ENCODE measurements at regions not wholly inside any gene's neighbourhood (a gene's known extent, or its start where the extent isn't known, plus 50 kb on each side); places are given as distances from the start of the nearest gene placed in this dataset.

DNA sequence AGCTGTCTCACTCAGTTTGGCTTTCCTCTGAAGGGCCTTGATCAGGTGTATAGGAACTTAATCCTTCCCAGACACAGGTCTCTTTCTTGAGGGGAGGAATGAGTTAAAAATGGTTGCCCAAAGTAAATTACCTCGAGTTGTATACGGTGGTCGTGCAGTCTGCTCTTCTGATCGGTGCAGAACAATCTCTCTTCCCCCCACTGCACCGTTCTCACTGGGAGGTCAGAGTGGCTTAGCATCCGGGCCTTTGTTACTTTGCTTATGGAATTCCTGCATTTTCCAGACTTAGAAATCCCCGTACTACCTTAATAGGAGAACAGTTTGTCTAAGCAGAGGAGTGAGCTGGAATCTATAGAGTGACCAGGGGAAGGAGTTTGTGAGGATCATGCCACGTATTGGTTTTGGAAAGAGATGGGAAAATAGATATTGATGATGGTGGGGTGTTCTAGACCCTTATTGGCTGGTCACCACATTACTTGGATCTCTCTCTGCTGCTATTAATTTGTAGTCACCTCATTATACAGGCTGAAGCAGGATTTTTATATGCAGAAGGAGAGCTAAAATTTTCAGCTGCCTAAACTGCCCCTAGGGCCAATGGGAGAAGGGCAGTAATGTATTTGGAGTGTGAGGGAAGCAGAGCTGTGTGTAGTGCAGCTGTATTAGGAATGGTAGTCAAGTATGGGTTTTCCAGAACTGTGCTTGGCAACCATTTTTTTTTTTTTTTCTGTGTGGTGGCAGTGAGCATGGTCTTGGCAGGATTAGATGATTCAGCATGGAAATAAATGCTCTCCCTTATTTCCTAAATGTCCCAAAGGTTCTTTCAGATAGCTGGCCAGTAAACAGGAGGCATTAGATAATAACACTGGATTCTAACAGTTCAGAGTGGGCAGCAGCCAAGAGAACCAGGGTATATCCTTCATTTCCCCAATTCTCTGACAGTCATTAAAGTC, 81.5 kb downstream of the NDUFS5 start:
- DNase-seq (ENCODE audit: low spot score) = no peak

DNA sequence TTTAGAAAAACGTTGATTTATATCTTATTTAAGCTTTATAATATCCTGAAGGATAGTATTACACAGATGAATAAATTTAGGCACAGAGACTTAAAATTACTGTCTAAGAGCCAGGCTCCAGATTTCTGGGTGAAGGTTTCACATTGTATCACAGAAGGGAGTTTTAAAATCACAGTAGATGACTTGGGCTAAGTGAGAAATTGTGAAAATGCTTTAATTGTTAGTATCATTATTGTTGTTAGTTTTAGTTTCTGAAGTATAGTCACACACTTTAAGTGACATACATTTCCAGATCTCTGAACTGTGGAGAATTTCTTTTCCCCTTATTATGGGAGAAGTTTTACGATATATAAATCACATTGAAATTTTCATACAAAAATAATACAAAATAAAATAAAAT, 83.5 kb downstream of the NDUFS5 start:
- no peak for DNase-seq (ENCODE audit: low spot score)

DNA sequence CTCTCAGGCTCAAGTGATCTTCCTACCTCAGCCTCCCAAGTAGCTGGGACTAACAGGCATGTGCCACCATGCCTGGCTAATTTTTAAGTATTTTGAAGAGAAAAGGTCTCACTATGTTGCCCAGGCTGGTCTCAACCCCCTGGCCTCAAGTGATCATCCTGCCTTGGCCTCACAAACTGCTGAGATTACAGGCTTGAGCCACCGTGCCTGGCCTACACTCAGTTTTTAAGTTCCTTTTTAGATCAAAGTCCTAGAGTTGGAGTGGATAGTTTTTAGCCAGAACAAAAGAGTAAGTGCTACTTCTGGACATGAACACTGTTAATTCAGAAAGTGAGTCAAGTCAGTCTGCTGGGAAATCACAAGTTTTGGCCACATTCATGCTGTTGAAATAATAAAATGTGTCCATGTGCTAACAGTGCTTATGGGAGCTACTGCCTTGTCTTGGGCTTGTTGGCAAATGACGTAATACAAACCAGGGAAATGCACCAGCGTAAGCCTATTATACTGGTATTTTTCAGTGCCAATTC, 84.2 kb downstream of the NDUFS5 start:
- DNase-seq (ENCODE audit: low spot score) = no peak

DNA sequence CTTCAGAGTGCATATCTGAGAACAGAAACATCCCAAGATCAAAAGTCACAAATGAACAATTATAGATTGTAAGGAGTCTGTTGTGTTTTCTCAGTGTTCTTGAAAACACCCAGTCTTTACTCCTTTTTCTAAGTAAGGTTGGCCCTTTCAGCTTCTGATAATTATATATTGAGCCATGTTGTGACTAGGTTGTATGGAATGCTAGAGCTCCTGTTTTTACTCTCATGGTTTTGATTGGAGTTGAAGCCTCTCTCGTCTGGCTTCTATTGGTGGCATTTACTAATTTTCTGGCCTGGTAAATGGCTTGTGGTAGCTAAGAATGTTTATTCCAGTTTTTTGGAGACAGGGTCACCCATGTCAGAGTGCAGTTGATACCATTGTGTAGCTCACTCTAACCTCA, 84.7 kb downstream of the NDUFS5 start:
- no peak for DNase-seq (ENCODE audit: low spot score)

DNA sequence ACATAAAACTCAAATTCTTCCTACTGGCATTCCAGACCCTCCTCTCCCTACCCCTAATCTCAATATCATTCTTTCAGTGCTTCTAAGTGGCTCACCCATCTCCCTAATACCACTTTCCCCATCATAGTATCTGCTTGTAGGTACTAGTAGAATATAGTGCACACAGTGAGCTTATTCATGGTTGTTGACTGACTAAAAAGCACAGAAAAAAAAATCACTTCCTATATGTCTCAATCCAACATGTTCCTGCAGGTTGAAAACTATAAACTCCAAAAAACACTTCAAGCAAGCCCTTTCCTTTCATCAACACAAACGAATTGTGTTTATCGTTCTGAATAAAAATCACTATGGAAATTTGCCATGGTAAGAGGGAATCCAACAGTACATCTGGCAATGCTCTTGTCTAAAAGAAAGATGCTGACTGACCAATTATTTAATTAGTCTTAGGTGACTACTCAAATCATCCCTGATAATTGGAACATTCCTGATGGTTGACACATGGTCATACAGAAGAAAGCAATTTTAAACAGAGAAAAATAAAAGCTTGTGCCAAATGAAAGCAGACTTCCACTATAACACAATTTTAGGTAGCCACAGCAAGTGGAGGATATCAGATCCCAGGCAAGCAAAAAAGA, 87.1 kb downstream of the NDUFS5 start:
- DNase-seq (ENCODE audit: low spot score) = no peak

GRCh38 chr1:39115271-39116110, 89.0 kb upstream of the MACF1 start:
- DNase-seq (ENCODE audit: low spot score) = no peak

DNA sequence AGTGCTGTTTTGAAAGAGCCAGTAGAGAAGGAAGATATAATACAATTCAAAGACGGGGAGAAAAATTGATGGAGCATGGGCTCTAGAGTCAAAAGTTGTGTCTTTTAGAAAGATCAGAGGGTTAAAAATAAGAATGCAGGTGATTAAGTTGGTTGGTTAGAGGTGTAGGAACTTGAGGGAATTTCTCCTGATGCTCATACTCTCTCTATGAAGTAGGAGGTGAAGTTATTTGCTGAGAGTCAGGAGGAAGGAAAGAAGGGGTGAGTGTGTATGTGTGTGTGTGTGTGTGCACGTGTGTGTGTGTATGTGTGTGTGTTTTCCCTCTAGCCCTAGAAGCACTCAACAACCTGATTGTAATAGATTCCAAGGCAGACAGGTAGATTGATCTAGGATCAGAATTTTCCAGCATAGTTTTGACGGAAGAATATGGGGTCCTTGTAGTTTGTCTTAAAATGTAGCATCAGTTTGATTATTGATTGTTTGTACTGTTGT, 88.3 kb upstream of the MACF1 start:
- DNase-seq (ENCODE audit: low spot score) = no peak

GRCh38 chr1:39116860-39117728, 87.4 kb upstream of the MACF1 start:
- DNase-seq (ENCODE audit: low spot score) = no peak

DNA sequence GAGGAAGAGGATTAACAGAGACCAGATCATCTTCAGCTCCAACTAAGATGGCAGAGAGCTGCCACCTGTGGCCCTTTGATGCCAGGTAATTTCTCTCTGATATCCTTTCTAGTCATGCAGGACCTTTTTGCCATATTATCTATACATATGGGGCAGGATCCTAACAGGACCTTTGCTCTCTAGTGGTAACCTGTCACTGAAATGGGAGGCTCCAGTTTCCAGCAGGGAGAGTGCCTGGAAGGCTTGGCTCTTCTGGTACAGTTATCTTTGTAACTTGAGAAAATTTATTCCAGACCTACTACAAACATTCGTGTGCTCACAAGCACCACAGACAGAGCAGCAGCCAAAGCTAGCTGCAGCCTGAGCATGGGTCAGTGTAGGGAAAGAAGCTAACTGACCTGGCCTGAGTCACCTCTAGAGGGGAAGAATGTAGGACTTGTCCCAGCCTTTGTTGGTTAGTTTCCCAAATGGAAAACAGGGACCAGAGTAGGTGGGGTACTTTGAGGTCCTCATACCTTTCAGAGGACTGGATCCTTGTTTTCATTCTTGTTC, 86.5 kb upstream of the MACF1 start:
- DNase-seq (ENCODE audit: low spot score) = no peak

DNA sequence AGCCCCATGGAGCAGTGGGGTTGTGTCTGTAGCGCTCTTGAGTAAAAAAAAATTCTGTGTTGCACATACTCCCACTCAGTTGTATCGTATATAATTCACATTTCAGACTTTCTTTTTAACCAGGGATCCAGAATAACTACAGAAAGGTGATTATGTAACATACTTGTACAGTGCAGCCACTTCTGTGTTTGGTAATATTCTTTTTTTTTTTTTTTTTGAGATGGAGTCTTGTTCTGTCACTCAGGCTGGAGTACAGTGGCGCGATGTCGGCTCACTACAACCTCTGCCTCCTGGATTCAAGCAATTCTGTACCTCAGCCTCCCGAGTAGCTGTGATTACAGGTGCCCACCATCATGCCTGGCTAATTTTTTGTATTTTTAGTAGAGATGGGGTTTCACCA, 82.4 kb upstream of the MACF1 start:
- DNase-seq (ENCODE audit: low spot score) = no peak

DNA sequence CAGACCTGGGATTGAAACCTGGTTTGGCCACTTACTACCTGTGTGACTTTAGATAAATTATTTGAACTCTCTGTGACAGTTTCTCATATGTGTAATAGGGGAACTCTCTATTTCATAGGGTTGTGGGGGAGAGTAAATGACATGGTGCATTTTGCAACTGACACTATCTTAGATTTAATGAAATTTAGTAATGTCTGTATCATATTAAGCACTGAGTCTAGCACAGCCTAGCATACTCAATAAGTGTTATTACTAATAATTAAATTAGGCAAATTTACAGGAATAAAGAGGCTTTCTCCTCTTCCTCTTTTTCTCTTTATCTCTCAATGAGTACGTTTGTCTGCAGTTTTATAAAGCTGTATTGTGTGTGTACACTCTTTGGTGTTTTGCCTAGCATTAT, 80.2 kb upstream of the MACF1 start:
- DNase-seq (ENCODE audit: low spot score) = no peak

DNA sequence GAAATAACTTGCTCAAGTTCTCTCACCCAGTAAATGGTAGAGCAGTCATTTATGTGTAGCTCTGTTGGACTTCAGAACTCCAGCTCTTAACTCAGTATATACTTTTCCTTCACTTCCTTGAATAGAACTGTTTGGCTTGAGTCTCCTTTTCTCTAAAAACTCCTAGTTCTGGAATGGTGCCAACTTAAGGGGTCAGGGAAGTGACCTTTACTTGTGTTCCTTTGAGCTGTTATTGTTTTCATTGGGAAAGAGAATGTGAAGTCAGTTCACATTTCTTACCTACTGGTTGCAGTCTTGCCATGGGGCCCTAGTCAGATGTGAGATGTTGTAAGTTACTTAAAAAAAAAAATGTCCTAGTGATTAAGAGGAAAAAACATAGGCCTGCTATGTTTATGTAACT, 77.0 kb upstream of the MACF1 start:
- no peak for DNase-seq (ENCODE audit: low spot score)

DNA sequence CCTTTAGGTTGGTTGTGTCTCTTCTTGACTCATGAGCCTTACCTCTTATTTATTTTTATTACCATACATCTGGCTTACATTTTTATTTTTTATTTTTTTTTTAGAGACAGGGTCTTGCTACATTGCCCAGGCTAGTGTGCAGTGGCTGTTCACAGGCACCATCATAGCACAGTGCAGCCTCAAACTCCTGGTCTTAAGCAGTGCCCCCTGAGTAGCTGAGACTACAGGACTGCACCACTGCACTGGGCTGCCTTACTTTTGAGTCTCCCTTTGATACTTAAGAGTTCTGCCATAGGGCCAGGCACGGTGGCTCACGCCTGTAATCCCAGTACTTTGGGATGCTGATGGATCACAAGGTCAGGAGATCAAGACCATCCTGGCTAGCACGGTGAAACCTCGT, 76.4 kb upstream of the MACF1 start:
- DNase-seq (ENCODE audit: low spot score) = no peak

DNA sequence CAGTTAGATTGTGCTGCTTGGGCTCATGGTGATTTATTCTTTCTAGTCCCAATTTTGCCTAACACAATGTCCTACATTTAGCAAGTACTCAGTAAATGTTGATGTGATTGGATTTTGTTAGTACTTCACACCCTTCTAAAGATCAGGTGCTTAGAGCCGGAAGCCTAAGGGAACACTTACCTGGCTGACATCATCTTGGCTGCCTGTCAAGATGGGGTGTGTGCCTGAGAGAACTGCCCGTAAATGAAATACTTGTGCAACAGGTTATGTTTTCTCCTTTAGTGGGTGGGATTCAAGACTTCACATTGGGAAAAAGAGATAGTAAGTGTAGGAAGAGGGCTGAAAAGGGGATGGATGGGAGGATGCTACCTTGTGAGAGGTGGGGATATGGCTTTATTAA, 75.5 kb upstream of the MACF1 start:
- no peak for DNase-seq (ENCODE audit: low spot score)

- DNase-seq (ENCODE audit: low spot score) = no peak
Measured at GRCh38 chr1:39129514-39129913, 75.0 kb upstream of the MACF1 start.

DNA sequence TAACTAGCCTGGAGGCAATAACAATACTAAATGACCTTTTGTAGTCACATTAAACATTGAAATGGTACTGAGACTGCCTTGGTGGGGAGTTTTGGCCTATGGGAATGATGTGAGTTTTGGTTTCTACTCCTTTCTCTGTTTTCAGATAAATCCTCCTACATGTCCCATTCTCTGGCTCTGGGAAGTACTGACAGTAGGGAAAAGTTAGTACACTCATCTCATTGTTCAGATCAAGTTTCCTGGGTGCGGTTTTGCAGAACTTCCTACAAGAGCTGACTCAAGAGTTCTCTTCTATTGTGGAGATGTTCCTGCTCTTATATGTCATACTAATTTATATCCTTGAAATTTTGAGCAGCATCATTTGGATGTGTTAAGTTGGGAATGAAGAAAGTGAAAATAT, 74.2 kb upstream of the MACF1 start:
- DNase-seq (ENCODE audit: low spot score) = no peak

- DNase-seq (ENCODE audit: low spot score) = no peak
Measured at GRCh38 chr1:39131940-39132339, 72.6 kb upstream of the MACF1 start.

GRCh38 chr1:39132505-39133339, 71.8 kb upstream of the MACF1 start:
- DNase-seq (ENCODE audit: low spot score) = peak; percentile 90

DNA sequence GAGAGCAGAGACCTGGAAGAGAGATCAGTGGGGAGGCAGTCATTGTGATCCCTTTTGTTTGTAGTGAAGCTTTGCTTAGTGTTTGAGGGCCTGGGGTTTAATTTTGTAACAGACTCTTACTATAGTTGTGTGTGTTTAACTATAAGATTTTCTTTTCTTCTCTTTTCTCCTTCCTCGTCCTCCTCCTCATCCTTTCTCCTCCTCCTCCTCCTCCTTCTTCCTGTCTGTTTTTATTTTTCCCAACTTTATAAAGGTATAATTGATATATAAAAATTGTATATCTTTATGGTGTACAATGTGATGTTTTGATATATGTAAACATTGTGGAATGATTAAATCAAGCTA, 71.2 kb upstream of the MACF1 start:
- no peak for DNase-seq (ENCODE audit: low spot score)

DNA sequence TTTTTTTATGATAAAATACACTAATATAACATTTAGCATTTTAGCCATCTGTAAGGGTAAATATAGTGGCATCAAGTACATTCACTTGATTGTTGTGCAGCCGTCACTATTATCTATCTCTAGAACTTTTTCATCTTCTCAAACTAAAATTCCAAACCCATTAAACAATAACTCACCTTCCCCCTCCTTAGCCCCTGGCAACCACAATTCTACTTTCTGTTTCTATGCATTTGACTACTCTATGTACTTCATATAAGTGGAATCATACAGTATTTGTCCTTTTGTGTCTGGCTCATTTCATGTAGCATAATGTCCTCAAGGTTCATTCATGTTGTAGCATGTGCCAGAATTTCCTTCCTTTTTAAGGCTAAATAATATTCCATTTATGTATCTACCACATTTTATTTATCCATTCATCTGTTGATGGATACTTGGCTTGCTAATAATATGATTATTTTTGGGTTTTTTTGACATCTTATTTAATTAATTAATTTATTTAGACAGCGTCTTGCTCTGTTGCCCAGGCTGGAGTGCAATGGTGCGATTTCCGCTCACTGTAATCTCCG, 69.6 kb upstream of the MACF1 start:
- DNase-seq (ENCODE audit: low spot score) = no peak
